Heart left ventricle (tissue), 16 donors: ENCODE measurements at regions not wholly inside any gene's neighbourhood (a gene's known extent, or its start where the extent isn't known, plus 50 kb on each side); places are given as distances from the start of the nearest gene placed in this dataset.

Experiments used
- ATAC-seq, 4 donors: fragments of 200-7000 bp; cut with Tn5 transposase; one replicate each; pipeline ENCODE4 v1.9.1; 2020 to 2022; ENCODE audit warnings: moderate library complexity in 4 of 4, mild to moderate bottlenecking in 3 of 4, moderate number of reproducible peaks in 1 of 4
- DNase-seq, 5 donors: peaks; one replicate each; pipeline ENCODE4 v3.0.0-alpha.2; 2020
- H3K27ac ChIP-seq, 12 donors: fragments of 200-600 bp; sonication (generic) in 4 of 12; one replicate each; pipeline versions ENCODE4 v1.5.0 to v1.8.0; 2016 to 2022; ENCODE audit warnings: mild to moderate bottlenecking in 2 of 12
- H3K27me3 ChIP-seq, 9 donors: fragments of 200-600 bp; sonication (generic) in 2 of 9; one replicate each; pipeline versions ENCODE4 v1.5.1 to v1.8.0; 2016 to 2022; ENCODE audit warnings: mild to moderate bottlenecking in 3 of 9
- H3K36me3 ChIP-seq, 9 donors: fragments of 200-600 bp; sonication (generic) in 2 of 9; one replicate each; pipeline versions ENCODE4 v1.5.0 to v1.8.0; 2018 to 2022; ENCODE audit warnings: mild to moderate bottlenecking in 2 of 9
- H3K4me1 ChIP-seq, 12 donors: fragments of 200-600 bp; sonication (generic) in 4 of 12; one replicate each; pipeline versions ENCODE4 v1.5.0 to v1.8.0; 2016 to 2022; ENCODE audit warnings: mild to moderate bottlenecking in 3 of 12
- H3K4me3 ChIP-seq, 12 donors: fragments of 200-600 bp; sonication (generic) in 4 of 12; one replicate each; pipeline versions ENCODE4 v1.5.0 to v1.8.0; 2017 to 2022; ENCODE audit warnings: mild to moderate bottlenecking in 9 of 12, moderate library complexity in 4 of 12
- H3K9me3 ChIP-seq, 12 donors: fragments of 200-600 bp; sonication (generic) in 4 of 12; one replicate each; pipeline versions ENCODE4 v1.5.0 to v1.8.0; 2016 to 2022; ENCODE audit warnings: mild to moderate bottlenecking in 1 of 12
- CTCF ChIP-seq, 12 donors: fragments of 200-600 bp; sonication (generic) in 4 of 12; IDR thresholded peaks; one replicate each; pipeline versions ENCODE4 v1.5.0 to v1.8.0; 2018 to 2022; ENCODE audit warnings: antibody characterized with exemption in 12 of 12, mild to moderate bottlenecking in 5 of 12
- POLR2A ChIP-seq, 2 donors: fragments of 450-650 bp; IDR thresholded peaks; one replicate each; pipeline ENCODE4 v1.6.1; 2017; ENCODE audit warnings: antibody characterized with exemption in 2 of 2, mild to moderate bottlenecking in 2 of 2, moderate library complexity in 2 of 2
- WGBS, 4 donors: extraction: QIAGEN DNeasy Blood & Tissue Kit in 2 of 4; methylation state at CpG; one replicate each; pipeline versions ENCODE4 v1.1.5 to v1.1.7; 2013 to 2018; 5-methylcytosine and 5-hydroxymethylcytosine counted together
- intact Hi-C, 10 donors: fragments of 100-400 bp; cut with DNase I; formaldehyde crosslinking; loops; one replicate each; pipeline versions ENCODE4 v1.11.1 to v1.14.2; 2022
- donor health status: ischemic (EF 13 %, LVEDD 7.1; RV severe dilation, severe dysfunction).
- donor health status: healthy with polysubstance abuse.
- donor health status: DM: no; HTN: yes; CAD: no.
- donor health status: DM: no; HTN: no; CAD: no.
- donor health status: ischemic (EF 25% LVEDD 6.9; RV normal size, moderate dysfunction).
- donor health status: ischemic (EF 25% LVEDD 5.7; RV mildly dilated, moderate dysfunction).
- donor health status: healthy.
- donor health status: DM: yes; HTN: yes; CAD: no.
- donor health status: ischemic (EF 35%, LVEDD 5.7; RV mildly dilated, moderate dysfunction).
- donor health status: nonischemic (EF 11% LVEDD 7.7; RV severe dilation, severe dysfunction).
- donor health status: DM: yes; HTN: yes; CAD: no.
- donor health status: PGD.
- donor health status: ischemic (EF 29% LVEDD 5.4; RV normal size, mild dysfunction).
- donor health status: nonischemic (EF 23%, LVEDD 6.1; RV moderate dilation, normal function).

- H3K27ac ChIP-seq, result no peak overlapping the region
- WGBS, 4 donors, result 38 to 51% (median 44%) methylated on average over 4 of the region's 4 CpGs
- DNase-seq (no peak), ATAC-seq (no peak)
- TF ChIP-seq POLR2A (IDR thresholded peaks at IDR 0.05) (no peak), CTCF (IDR thresholded peaks at IDR 0.05) (no peak)
- no peak overlapping the region for H3K4me3 ChIP-seq
- intact Hi-C loops, result no loop called here
- peaks cover 0 to 8% (median 0%) of the 10 kb centered on the region in 12 donors for H3K9me3 ChIP-seq
- no peaks in the 10 kb centered on the region for H3K36me3 ChIP-seq
- no peaks in the 10 kb centered on the region for H3K4me1 ChIP-seq
- no peaks in the 10 kb centered on the region for H3K27me3 ChIP-seq
Observed at GRCh38 chr16:60123392-60124023, 1389.4 kb upstream of the GOT2 start.

GRCh38 chr16:60120586-60120985 is 1386.5 kb upstream of the GOT2 start:
- intact Hi-C loops, result no loop called here
- H3K4me1 ChIP-seq, result no peaks in the 10 kb centered on the region
- WGBS, 4 donors, result 92 to 95% (median 92%) methylated on average over 11 to 14 of the region's 14 CpGs
- DNase-seq (no peak), ATAC-seq (no peak)
- H3K9me3 ChIP-seq, result no peaks in the 10 kb centered on the region
- TF ChIP-seq CTCF (IDR thresholded peaks at IDR 0.05) (no peak), POLR2A (IDR thresholded peaks at IDR 0.05) (no peak)
- no peaks in the 10 kb centered on the region for H3K36me3 ChIP-seq
- no peak overlapping the region for H3K4me3 ChIP-seq
- H3K27me3 ChIP-seq, result no peaks in the 10 kb centered on the region
- H3K27ac ChIP-seq, result no peak overlapping the region

- TF ChIP-seq CTCF (IDR thresholded peaks at IDR 0.05) (no peak), POLR2A (IDR thresholded peaks at IDR 0.05) (no peak)
- H3K27ac ChIP-seq, result no peak overlapping the region
- 78 to 91% (median 83%) methylated on average over 2 of the region's 2 CpGs for WGBS, 4 donors
- DNase-seq (no peak), ATAC-seq (no peak)
- intact Hi-C loops, result no loop called here
- no peaks in the 10 kb centered on the region for H3K27me3 ChIP-seq
- no peak overlapping the region for H3K4me3 ChIP-seq
- H3K9me3 ChIP-seq, result peaks cover 0 to 4% (median 0%) of the 10 kb centered on the region in 12 donors
- no peaks in the 10 kb centered on the region for H3K36me3 ChIP-seq
- peaks cover 0 to 7% (median 0%) of the 10 kb centered on the region in 12 donors for H3K4me1 ChIP-seq
Observed at GRCh38 chr16:60110531-60110930, 1376.4 kb upstream of the GOT2 start.

- no peak overlapping the region for H3K27ac ChIP-seq
- no peak for ATAC-seq
- WGBS, 4 donors, result 80 to 88% (median 82%) methylated on average over 4 of the region's 4 CpGs
- no peaks in the 10 kb centered on the region for H3K36me3 ChIP-seq
- TF ChIP-seq POLR2A (IDR thresholded peaks at IDR 0.05), result no peak
- TF ChIP-seq CTCF (IDR thresholded peaks at IDR 0.05), result no peak
- peaks cover 0 to 4% (median 0%) of the 10 kb centered on the region in 12 donors for H3K9me3 ChIP-seq
- peaks cover 0 to 7% (median 0%) of the 10 kb centered on the region in 12 donors for H3K4me1 ChIP-seq
- intact Hi-C loops, result no loop called here
- no peaks in the 10 kb centered on the region for H3K27me3 ChIP-seq
- no peak for DNase-seq
- H3K4me3 ChIP-seq, result no peak overlapping the region
Observed at GRCh38 chr16:60107871-60108270, 1373.8 kb upstream of the GOT2 start.
